Mesendoderm (in vitro differentiated cells): ENCODE measurements at regions not wholly inside any gene's neighbourhood (a gene's known extent, or its start where the extent isn't known, plus 50 kb on each side); places are given as distances from the start of the nearest gene placed in this dataset.
A peak's percentile ranks its signal among the peaks of the same experiment; 100 is the strongest.

Source experiments
- DNase-seq: peaks from one replicate; pipeline ENCODE4 v3.0.0; 2013
- H2AK5ac ChIP-seq: 2 replicates; pipeline ENCODE4 v1.6.1; 2013; ENCODE audit warnings: low read length, inconsistent platforms
- H2BK120ac ChIP-seq: 2 replicates; pipeline ENCODE4 v1.6.1; 2013; ENCODE audit warnings: low read depth, mild to moderate bottlenecking, low read length, moderate library complexity, mixed read lengths
- H2BK15ac ChIP-seq: replicated peaks from 2 replicates; pipeline ENCODE4 v1.6.1; 2013; ENCODE audit warnings: low read depth, mild to moderate bottlenecking, moderate library complexity
- H2BK5ac ChIP-seq: 2 replicates; pipeline ENCODE4 v1.6.1; 2013; ENCODE audit warnings: low read length, inconsistent platforms
- H3K18ac ChIP-seq: 2 replicates; pipeline ENCODE4 v1.6.1; 2013; ENCODE audit warnings: mild to moderate bottlenecking, low read length, mixed read lengths
- H3K23ac ChIP-seq: one replicate; pipeline ENCODE4 v1.6.1; 2013; ENCODE audit warnings: low read length
- H3K27ac ChIP-seq: 2 replicates; pipeline ENCODE4 v1.5.1; 2013; ENCODE audit warnings: low read depth, mild to moderate bottlenecking, inconsistent platforms, low read length, moderate library complexity
- H3K27me3 ChIP-seq: 2 replicates; pipeline ENCODE4 v1.6.1; 2013; ENCODE audit warnings: low read length, control low read depth, mild to moderate bottlenecking, inconsistent platforms; ENCODE audit not compliant: insufficient read depth, poor library complexity
- H3K36me3 ChIP-seq: 2 replicates; pipeline ENCODE4 v1.6.1; 2013; ENCODE audit warnings: low read length, inconsistent platforms; ENCODE audit not compliant: control insufficient read depth, insufficient read depth
- H3K4ac ChIP-seq: one replicate; pipeline ENCODE4 v1.6.1; 2013; ENCODE audit warnings: low read depth, mild to moderate bottlenecking, low read length, moderate library complexity
- H3K4me1 ChIP-seq: 2 replicates; pipeline ENCODE4 v1.6.1; 2013; ENCODE audit warnings: low read depth, low read length, inconsistent platforms; ENCODE audit not compliant: control insufficient read depth
- H3K4me2 ChIP-seq: 2 replicates; pipeline ENCODE4 v1.6.1; 2013; ENCODE audit warnings: low read length
- H3K4me3 ChIP-seq: 2 replicates; pipeline ENCODE4 v1.5.1; 2013; ENCODE audit warnings: mild to moderate bottlenecking, low read length
- H3K56ac ChIP-seq: one replicate; pipeline ENCODE4 v1.6.1; 2013; ENCODE audit warnings: low read length
- H3K79me1 ChIP-seq: 2 replicates; pipeline ENCODE4 v1.6.1; 2013; ENCODE audit warnings: low read length, inconsistent platforms
- H3K79me2 ChIP-seq: 2 replicates; pipeline ENCODE4 v1.6.1; 2013; ENCODE audit warnings: mild to moderate bottlenecking, low read length; ENCODE audit not compliant: control insufficient read depth, insufficient read depth
- H3K9ac ChIP-seq: 2 replicates; pipeline ENCODE4 v1.6.1; 2013; ENCODE audit warnings: low read length, inconsistent platforms
- H4K5ac ChIP-seq: one replicate; pipeline ENCODE4 v1.6.1; 2013; ENCODE audit warnings: low read length
- H4K8ac ChIP-seq: one replicate; pipeline ENCODE4 v1.6.1; 2013; ENCODE audit warnings: low read depth, mild to moderate bottlenecking, control low read depth, low read length, moderate library complexity
- WGBS: extraction: QIAGEN DNeasy Blood & Tissue Kit; methylation state at CpG from one replicate; pipeline ENCODE4 v1.1.7; 2013; ENCODE audit warnings: low lambda C conversion rate, missing lambda C conversion rate; ENCODE audit not compliant: insufficient coverage; ENCODE audit errors: extremely low coverage; 5-methylcytosine and 5-hydroxymethylcytosine counted together

GRCh38 chr15:99909592-99910295 lies 176.5 kb upstream of the LYSMD4 start:
- H3K79me2 ChIP-seq = no peaks in the 10 kb centered on the region
- no peaks in the 10 kb centered on the region for H3K79me1 ChIP-seq
- no peaks in the 10 kb centered on the region for H3K36me3 ChIP-seq
- no peak overlapping the region for H3K56ac ChIP-seq
- no peak overlapping the region for H2AK5ac ChIP-seq
- no peak overlapping the region for H3K9ac ChIP-seq
- no peak overlapping the region for H3K4me2 ChIP-seq
- no peak overlapping the region for H3K4me3 ChIP-seq
- WGBS = no CpG with 5 or more reads among the region's 13 CpGs
- peak; percentile 64 for DNase-seq
- H3K4ac ChIP-seq = no peak overlapping the region
- no peak overlapping the region for H2BK120ac ChIP-seq
- H2BK15ac ChIP-seq = no peak overlapping the region
- H2BK5ac ChIP-seq = no peak overlapping the region
- no peak overlapping the region for H4K8ac ChIP-seq
- H3K23ac ChIP-seq = no peak overlapping the region
- H3K4me1 ChIP-seq = no peaks in the 10 kb centered on the region
- no peak overlapping the region for H3K27ac ChIP-seq
- no peak overlapping the region for H3K18ac ChIP-seq
- no peaks in the 10 kb centered on the region for H3K27me3 ChIP-seq
- H4K5ac ChIP-seq = no peak overlapping the region

- Histone ChIP-seq H2BK120ac (no peak overlapping the region), H3K4me2 (no peak overlapping the region), H3K4me1 (no peaks in the 10 kb centered on the region), H3K36me3 (no peaks in the 10 kb centered on the region), H3K23ac (no peak overlapping the region), H3K79me1 (no peaks in the 10 kb centered on the region), H4K8ac (no peak overlapping the region), H3K56ac (no peak overlapping the region), H2BK15ac (no peak overlapping the region), H3K27ac (no peak overlapping the region), H2AK5ac (no peak overlapping the region), H4K5ac (no peak overlapping the region), H2BK5ac (no peak overlapping the region), H3K4ac (no peak overlapping the region), H3K18ac (no peak overlapping the region), H3K4me3 (no peak overlapping the region), H3K9ac (no peak overlapping the region), H3K79me2 (no peaks in the 10 kb centered on the region), H3K27me3 (no peaks in the 10 kb centered on the region)
- WGBS = no CpG with 5 or more reads among the region's 3 CpGs
- DNase-seq = no peak
Measured at GRCh38 chr15:99907698-99908097, 174.5 kb upstream of the LYSMD4 start.

GRCh38 chr15:99906793-99907192 lies 173.6 kb upstream of the LYSMD4 start:
- Histone ChIP-seq H3K27ac (no peak overlapping the region), H3K9ac (no peak overlapping the region), H4K5ac (no peak overlapping the region), H3K79me2 (no peaks in the 10 kb centered on the region), H2BK120ac (no peak overlapping the region), H3K4me3 (no peak overlapping the region), H2BK5ac (no peak overlapping the region), H3K4me2 (no peak overlapping the region), H2BK15ac (no peak overlapping the region), H3K56ac (no peak overlapping the region), H4K8ac (no peak overlapping the region), H3K79me1 (no peaks in the 10 kb centered on the region), H3K18ac (no peak overlapping the region), H3K4me1 (no peaks in the 10 kb centered on the region), H3K36me3 (no peaks in the 10 kb centered on the region), H3K23ac (no peak overlapping the region), H3K4ac (no peak overlapping the region), H3K27me3 (no peaks in the 10 kb centered on the region), H2AK5ac (no peak overlapping the region)
- no CpG with 5 or more reads among the region's 4 CpGs for WGBS
- no peak for DNase-seq

GRCh38 chr15:99906311-99906710 lies 173.1 kb upstream of the LYSMD4 start:
- no peaks in the 10 kb centered on the region for H3K36me3 ChIP-seq

GRCh38 chr15:99902248-99902928 lies 169.2 kb upstream of the LYSMD4 start:
- no peak for DNase-seq
- H2BK5ac ChIP-seq = no peak overlapping the region
- H4K5ac ChIP-seq = no peak overlapping the region
- H3K79me1 ChIP-seq = no peaks in the 10 kb centered on the region
- no peak overlapping the region for H3K4ac ChIP-seq
- no peak overlapping the region for H4K8ac ChIP-seq
- H2BK15ac ChIP-seq = no peak overlapping the region
- H3K27ac ChIP-seq = no peak overlapping the region
- H2AK5ac ChIP-seq = no peak overlapping the region
- no peak overlapping the region for H3K23ac ChIP-seq
- WGBS = no CpG with 5 or more reads among the region's 1 CpG
- H3K4me3 ChIP-seq = no peak overlapping the region
- H3K56ac ChIP-seq = no peak overlapping the region
- H3K79me2 ChIP-seq = no peaks in the 10 kb centered on the region
- no peaks in the 10 kb centered on the region for H3K4me1 ChIP-seq
- H3K18ac ChIP-seq = no peak overlapping the region
- H2BK120ac ChIP-seq = no peak overlapping the region
- no peaks in the 10 kb centered on the region for H3K36me3 ChIP-seq
- no peak overlapping the region for H3K9ac ChIP-seq
- no peaks in the 10 kb centered on the region for H3K27me3 ChIP-seq
- H3K4me2 ChIP-seq = no peak overlapping the region

More at GRCh38 chr15:99906311-99906710, 173.1 kb upstream of the LYSMD4 start:
- Histone ChIP-seq H3K56ac (no peak overlapping the region), H2BK120ac (no peak overlapping the region), H3K79me1 (no peaks in the 10 kb centered on the region), H3K4me1 (no peaks in the 10 kb centered on the region), H2BK5ac (no peak overlapping the region), H3K27ac (no peak overlapping the region), H3K18ac (no peak overlapping the region), H3K79me2 (no peaks in the 10 kb centered on the region), H2BK15ac (no peak overlapping the region), H4K5ac (no peak overlapping the region), H2AK5ac (no peak overlapping the region), H4K8ac (no peak overlapping the region), H3K4me3 (no peak overlapping the region), H3K4ac (no peak overlapping the region), H3K27me3 (no peaks in the 10 kb centered on the region), H3K9ac (no peak overlapping the region), H3K23ac (no peak overlapping the region), H3K4me2 (no peak overlapping the region)
- no CpG with 5 or more reads among the region's 5 CpGs for WGBS
- no peak for DNase-seq
